GM12874 (cell line): ENCODE measurements at regions not wholly inside any gene's neighbourhood (a gene's known extent, or its start where the extent isn't known, plus 50 kb on each side); places are given as distances from the start of the nearest gene placed in this dataset.

Source experiments
- CTCF ChIP-seq: IDR thresholded peaks from 2 replicates; pipeline ENCODE4 v1.5.1; 2011; ENCODE audit warnings: low read depth, mild to moderate bottlenecking, control low read depth, low read length, moderate library complexity; ENCODE audit not compliant: insufficient read depth

DNA sequence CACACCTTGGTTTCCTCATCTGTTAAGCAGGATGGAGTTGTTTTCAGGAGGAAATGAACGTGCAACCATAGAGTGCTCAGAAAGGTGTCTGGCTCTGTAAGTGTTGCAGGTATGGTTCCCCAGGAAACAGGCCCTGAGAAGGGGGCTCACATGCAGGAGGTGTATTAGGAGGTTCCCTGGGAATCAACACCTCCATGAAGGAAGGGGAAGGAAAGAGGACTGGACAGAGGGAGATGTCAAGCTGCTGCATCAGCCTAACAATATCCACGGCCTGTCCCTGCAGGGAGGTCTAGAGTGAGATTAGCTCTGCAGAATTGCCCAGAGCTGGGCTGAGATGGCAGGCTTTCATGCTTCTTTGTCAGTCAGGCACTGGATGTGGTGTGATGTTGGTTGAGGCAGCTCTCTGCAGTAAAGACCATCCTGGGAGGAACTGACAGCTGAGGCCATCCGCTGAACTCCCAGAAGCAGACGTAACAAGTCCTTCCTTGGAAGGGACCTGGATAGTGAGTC, 373.3 kb downstream of the ZNF536 start:
- no peak for TF ChIP-seq CTCF

- TF ChIP-seq CTCF, result no peak
Measured at GRCh38 chr19:30744741-30745475, 372.7 kb downstream of the ZNF536 start.

- no peak for TF ChIP-seq CTCF
Measured at GRCh38 chr19:30743702-30744101, 371.5 kb downstream of the ZNF536 start.

DNA sequence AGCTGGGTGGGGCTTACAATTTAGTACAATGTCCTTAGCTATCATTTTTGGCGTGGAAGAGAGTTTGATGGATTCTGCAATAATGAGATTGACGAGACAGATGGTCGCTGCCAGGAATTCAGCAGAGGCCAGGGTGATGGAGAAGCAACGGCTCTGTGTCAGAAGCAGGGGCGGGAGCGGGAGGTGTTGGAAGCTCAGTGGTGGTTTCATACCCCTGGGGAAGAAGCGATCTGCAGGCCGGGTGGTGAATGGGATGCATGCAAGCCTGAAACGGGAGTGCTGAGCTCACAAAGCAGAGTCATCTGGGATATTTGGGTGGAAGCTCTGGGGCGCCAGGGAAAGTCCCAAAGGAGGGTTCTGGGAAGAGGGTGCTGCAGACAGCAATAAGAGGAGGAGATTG, 370.8 kb downstream of the ZNF536 start:
- TF ChIP-seq CTCF, result no peak

GRCh38 chr19:30742406-30742938, 370.3 kb downstream of the ZNF536 start:
- TF ChIP-seq CTCF, result no peak

- no peak for TF ChIP-seq CTCF
Measured at GRCh38 chr19:30741566-30741965, 369.4 kb downstream of the ZNF536 start.

DNA sequence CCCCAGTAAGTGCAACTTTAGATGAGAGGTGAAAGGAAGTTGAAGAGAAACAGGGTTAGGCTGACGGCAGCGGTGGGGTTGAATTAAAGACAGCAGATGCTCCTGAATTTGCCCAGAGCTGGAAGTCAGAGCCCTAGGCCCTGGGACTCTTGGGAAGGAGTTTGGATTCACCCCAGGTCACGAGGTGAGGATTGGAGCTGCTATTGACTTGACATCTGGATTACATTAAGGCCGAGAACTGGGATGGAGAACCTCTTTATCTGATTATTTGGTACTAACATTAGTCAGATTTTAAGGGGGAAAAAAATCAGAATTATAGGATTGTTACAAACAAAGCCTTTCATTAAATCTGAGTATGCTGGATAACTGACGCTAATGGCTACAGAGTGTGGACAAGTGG, 367.2 kb downstream of the ZNF536 start:
- no peak for TF ChIP-seq CTCF
